ENCODE measurements at regions not wholly inside any gene's neighbourhood (a gene's known extent, or its start where the extent isn't known, plus 50 kb on each side); places are given as distances from the start of the nearest gene placed in this dataset.

DNA sequence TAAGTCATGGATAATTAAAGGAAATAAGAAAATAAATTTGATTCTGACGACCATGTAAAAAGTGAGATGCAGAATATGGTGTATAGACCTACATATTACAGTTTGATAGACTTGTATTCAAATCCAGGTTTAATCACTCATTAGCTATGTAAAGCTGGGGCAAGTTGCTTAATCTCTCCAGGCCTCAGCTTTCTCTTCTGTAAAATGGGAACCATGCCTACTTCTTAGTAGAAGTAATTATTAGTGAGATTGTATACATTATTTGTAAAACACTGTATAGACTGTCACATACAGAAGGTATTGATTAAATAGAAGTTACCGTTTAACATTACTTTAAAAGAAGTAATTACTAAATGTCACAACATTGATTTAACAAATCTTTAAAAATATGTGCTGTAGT, 392.2 kb downstream of the STK39 start:
- CTCF ChIA-PET, result no interaction called here
- POLR2A ChIA-PET (ENCODE audit: low non-redundant PET), result no interaction called here
- no peak overlapping the region for H3K27ac ChIP-seq
- no peak for TF ChIP-seq CTCF (conservative IDR thresholded peaks at IDR 0.05; ENCODE audit: low read depth)
- DNase-seq (ENCODE audit: low spot score), result no peak

GRCh38 chr2:167853717-167854116, 393.7 kb downstream of the STK39 start:
- no peak overlapping the region for H3K27ac ChIP-seq
- ChIA-PET POLR2A (ENCODE audit: low non-redundant PET) (no interaction called here), CTCF (no interaction called here)
- no peak for DNase-seq (ENCODE audit: low spot score)
- TF ChIP-seq CTCF (conservative IDR thresholded peaks at IDR 0.05; ENCODE audit: low read depth), result no peak

DNA sequence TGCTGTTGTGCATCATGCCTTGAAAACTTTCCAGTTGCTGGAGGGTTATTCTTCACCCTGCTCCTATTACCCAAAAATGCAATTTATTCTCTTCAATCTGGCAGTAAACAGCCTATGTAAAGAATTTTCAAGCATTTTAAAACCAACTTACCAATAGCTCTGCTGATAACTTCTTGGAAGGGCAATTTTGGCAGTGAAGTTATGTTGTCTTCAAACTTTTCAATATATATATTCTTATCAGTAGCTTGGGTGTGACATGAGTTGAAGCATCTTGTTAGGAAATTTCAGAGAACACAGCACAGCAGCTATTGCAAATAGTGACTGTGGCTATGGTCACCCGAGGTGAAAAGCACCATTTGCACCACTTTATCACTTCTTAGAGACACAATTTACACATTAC, 395.5 kb downstream of the STK39 start:
- ChIA-PET POLR2A (ENCODE audit: low non-redundant PET) (no interaction called here), CTCF (no interaction called here)
- no peak for DNase-seq (ENCODE audit: low spot score)
- TF ChIP-seq CTCF (conservative IDR thresholded peaks at IDR 0.05; ENCODE audit: low read depth), result no peak
- H3K27ac ChIP-seq, result no peak overlapping the region

DNA sequence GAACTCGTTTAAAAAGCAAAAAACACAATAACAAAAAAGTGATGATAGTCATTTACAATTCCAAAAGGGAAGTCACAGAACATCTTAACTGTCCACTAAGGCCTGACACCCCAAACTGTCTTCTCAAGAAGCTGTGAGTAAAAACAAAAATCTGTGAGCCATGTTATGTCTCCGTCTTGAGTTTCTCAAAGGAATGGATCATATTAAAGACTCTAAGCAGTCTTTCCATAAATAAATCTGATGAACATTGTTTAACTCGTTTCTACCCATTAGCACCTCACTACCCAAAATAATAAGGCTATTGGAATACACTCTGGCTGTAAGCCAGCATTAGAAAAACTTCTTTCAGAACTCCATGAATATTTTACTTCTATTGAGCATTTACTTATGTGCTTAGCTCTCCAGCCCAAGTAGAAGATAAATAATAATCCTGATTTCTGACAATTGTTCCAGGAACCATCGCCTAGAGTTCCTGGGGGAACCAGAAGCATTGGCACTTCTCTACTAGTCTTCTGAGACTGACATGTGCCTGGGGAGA, 396.0 kb downstream of the STK39 start:
- no peak for TF ChIP-seq CTCF (conservative IDR thresholded peaks at IDR 0.05; ENCODE audit: low read depth)
- no peak overlapping the region for H3K27ac ChIP-seq
- DNase-seq (ENCODE audit: low spot score), result no peak
- POLR2A ChIA-PET (ENCODE audit: low non-redundant PET), result no interaction called here
- CTCF ChIA-PET, result interaction anchor here (0.6 kb wide), 1 partner anchor 1312 kb away, joined by 4 read pairs; no protein-coding TSS in a partner anchor

DNA sequence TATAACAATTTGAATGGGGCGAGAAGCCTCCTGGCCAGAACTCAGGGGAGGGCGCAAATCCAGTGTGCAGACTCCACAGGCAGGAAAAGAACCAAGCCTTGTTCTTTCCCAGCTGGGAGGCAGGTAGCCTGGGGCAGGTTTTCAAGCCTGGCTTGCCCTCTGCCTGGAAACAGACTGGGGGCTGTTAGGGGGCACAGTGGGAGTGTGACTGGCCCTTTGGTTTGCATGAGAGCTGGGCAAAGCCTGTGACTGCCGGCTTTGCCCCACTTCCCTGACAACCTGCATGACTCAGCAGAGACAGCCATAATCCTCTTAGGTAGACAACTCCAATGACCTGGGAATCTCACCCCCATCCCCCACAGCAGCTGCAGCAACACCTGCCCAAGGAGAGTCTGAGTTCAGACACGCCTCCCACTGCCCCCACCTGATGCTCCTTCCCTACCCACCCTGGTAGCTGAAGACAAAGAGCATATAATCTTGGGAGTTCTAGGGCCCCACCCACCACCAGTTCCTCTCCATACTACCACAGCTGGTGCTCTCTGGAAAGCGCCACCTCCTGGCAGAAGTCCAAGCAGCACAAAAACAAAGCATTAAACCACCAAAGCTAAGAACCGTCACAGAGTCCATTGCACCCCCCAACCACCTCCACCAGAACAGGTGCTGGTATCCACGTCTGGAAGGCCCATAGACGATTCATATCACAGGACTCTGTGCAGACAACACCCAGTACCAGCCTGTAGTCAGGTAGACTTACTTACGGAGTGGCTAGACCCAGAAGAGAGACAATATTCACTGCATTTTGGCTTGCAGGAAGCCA, 402.5 kb downstream of the STK39 start:
- no peak for TF ChIP-seq CTCF (conservative IDR thresholded peaks at IDR 0.05; ENCODE audit: low read depth)
- no peak for DNase-seq (ENCODE audit: low spot score)
- no peak overlapping the region for H3K27ac ChIP-seq
- ChIA-PET POLR2A (ENCODE audit: low non-redundant PET) (no interaction called here), CTCF (interaction anchor here (0.7 kb wide), 1 partner anchor 34 kb away, joined by 3 read pairs; no protein-coding TSS in a partner anchor)

GRCh38 chr2:167843657-167844056, 403.7 kb downstream of the STK39 start:
- no peak for DNase-seq (ENCODE audit: low spot score)
- POLR2A ChIA-PET (ENCODE audit: low non-redundant PET), result no interaction called here
- no peak overlapping the region for H3K27ac ChIP-seq
- CTCF ChIA-PET, result no interaction called here
- TF ChIP-seq CTCF (conservative IDR thresholded peaks at IDR 0.05; ENCODE audit: low read depth), result no peak
